ENCODE measurements at regions not wholly inside any gene's neighbourhood (a gene's known extent, or its start where the extent isn't known, plus 50 kb on each side); places are given as distances from the start of the nearest gene placed in this dataset.

- no peak for TF ChIP-seq SIN3A (IDR thresholded peaks at IDR 0.05; ENCODE audit: low read depth)
- TF ChIP-seq EZH2phosphoT487 (IDR thresholded peaks at IDR 0.05; ENCODE audit: borderline replicate concordance), result no peak
- TF ChIP-seq, protein P1, sequence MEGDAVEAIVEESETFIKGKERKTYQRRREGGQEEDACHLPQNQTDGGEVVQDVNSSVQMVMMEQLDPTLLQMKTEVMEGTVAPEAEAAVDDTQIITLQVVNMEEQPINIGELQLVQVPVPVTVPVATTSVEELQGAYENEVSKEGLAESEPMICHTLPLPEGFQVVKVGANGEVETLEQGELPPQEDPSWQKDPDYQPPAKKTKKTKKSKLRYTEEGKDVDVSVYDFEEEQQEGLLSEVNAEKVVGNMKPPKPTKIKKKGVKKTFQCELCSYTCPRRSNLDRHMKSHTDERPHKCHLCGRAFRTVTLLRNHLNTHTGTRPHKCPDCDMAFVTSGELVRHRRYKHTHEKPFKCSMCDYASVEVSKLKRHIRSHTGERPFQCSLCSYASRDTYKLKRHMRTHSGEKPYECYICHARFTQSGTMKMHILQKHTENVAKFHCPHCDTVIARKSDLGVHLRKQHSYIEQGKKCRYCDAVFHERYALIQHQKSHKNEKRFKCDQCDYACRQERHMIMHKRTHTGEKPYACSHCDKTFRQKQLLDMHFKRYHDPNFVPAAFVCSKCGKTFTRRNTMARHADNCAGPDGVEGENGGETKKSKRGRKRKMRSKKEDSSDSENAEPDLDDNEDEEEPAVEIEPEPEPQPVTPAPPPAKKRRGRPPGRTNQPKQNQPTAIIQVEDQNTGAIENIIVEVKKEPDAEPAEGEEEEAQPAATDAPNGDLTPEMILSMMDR (IDR thresholded peaks at IDR 0.05 in 2 of 3, conservative IDR thresholded peaks at IDR 0.05 in 1 of 3; ENCODE audit: borderline replicate concordance in 1 of 3, insufficient read depth in 1 of 3, low read depth in 2 of 3, low read length in 2 of 3), result no peak
- no peak for TF ChIP-seq POLR2A (IDR thresholded peaks at IDR 0.05; ENCODE audit: borderline replicate concordance, extremely low read depth, insufficient read depth, insufficient read length)
- no peak for TF ChIP-seq YY1 (IDR thresholded peaks at IDR 0.05; ENCODE audit: extremely low read depth, insufficient replicate concordance, low read depth, low read length)
These were observed 136.5 kb upstream of the HS3ST1 start for GRCh38 chr4:11565213-11565612.
